HEK293T (cell line): ENCODE measurements at regions not wholly inside any gene's neighbourhood (a gene's known extent, or its start where the extent isn't known, plus 50 kb on each side); places are given as distances from the start of the nearest gene placed in this dataset.

Source experiments
- BHLHE40 ChIP-seq: fragments of 450-650 bp; IDR thresholded peaks from 2 replicates; pipeline ENCODE4 v1.6.1; 2016; ENCODE audit warnings: mild to moderate bottlenecking, moderate library complexity, borderline replicate concordance
- ELF4 ChIP-seq: fragments of 450-650 bp; IDR thresholded peaks from 2 replicates; pipeline ENCODE4 v1.6.1; 2017; ENCODE audit warnings: antibody characterized with exemption
- FOXA1 ChIP-seq: fragments of 450-650 bp; IDR thresholded peaks from 2 replicates; pipeline ENCODE4 v1.6.1; 2016; ENCODE audit warnings: mild to moderate bottlenecking
- FOXM1 ChIP-seq: fragments of 450-650 bp; IDR thresholded peaks from 2 replicates; pipeline ENCODE4 v1.6.1; 2017; ENCODE audit warnings: mild to moderate bottlenecking, borderline replicate concordance
- HDGF ChIP-seq: fragments of 450-650 bp; IDR thresholded peaks from 2 replicates; pipeline ENCODE4 v1.6.1; 2017; ENCODE audit warnings: antibody characterized with exemption, borderline replicate concordance
- NFRKB ChIP-seq: fragments of 450-650 bp; IDR thresholded peaks from 2 replicates; pipeline ENCODE4 v1.6.1; 2016; ENCODE audit warnings: mild to moderate bottlenecking, moderate library complexity
- SP1 ChIP-seq: fragments of 450-650 bp; IDR thresholded peaks from 2 replicates; pipeline ENCODE4 v1.6.1; 2017

- TF ChIP-seq SP1 (no peak), NFRKB (no peak), BHLHE40 (no peak), FOXA1 (no peak), ELF4 (no peak), FOXM1 (no peak), HDGF (no peak)
Measured at GRCh38 chr1:218585511-218586184, 240.5 kb downstream of the TGFB2 start.
